K562 (cell line): ENCODE measurements at regions not wholly inside any gene's neighbourhood (a gene's known extent, or its start where the extent isn't known, plus 50 kb on each side); places are given as distances from the start of the nearest gene placed in this dataset.

Source experiments
- MLLT1 ChIP-seq, 2 experiments: fragments of 450-650 bp; IDR thresholded peaks; 2 replicates each; pipeline ENCODE4 v1.6.1; 2016
- RBBP5 ChIP-seq: fragments of 200-600 bp; sonication (generic); IDR thresholded peaks from 2 replicates; pipeline ENCODE4 v1.6.1; 2012; ENCODE audit warnings: borderline replicate concordance, mild to moderate bottlenecking, low read length, control low read depth, inconsistent platforms; ENCODE audit not compliant: insufficient read depth, poor library complexity, severe bottlenecking
- SAP30 ChIP-seq: fragments of 200-600 bp; sonication (generic); IDR thresholded peaks from 2 replicates; pipeline ENCODE4 v1.6.1; 2012; ENCODE audit warnings: borderline replicate concordance, low read depth, mild to moderate bottlenecking, moderate library complexity, low read length, control low read depth, inconsistent platforms; ENCODE audit not compliant: insufficient read depth, poor library complexity, severe bottlenecking
- ZNF449 ChIP-seq: fragments of 250-450 bp; sonication (Bioruptor Pico); IDR thresholded peaks from 2 replicates; pipeline ENCODE4 v1.8.0; 2022; ENCODE audit warnings: moderate library complexity, mild to moderate bottlenecking, inconsistent platforms
- TF ChIP-seq, protein P1 (sequence below): fragments of 450-650 bp; formaldehyde crosslinking; IDR thresholded peaks from 2 replicates; pipeline ENCODE4 v1.4.0; 2020; ENCODE audit warnings: mild to moderate bottlenecking, mixed read lengths
- TF ChIP-seq, protein P2 (sequence below): sonication (generic); formaldehyde crosslinking; IDR thresholded peaks from 2 replicates; pipeline ENCODE4 v1.5.0; 2020; ENCODE audit warnings: missing genetic modification reagents

- TF ChIP-seq MLLT1 (IDR thresholded peaks at IDR 0.05) (no peak), ZNF449 (CRISPR knock-in tag) (no peak), SAP30 (no peak), RBBP5 (no peak)
- TF ChIP-seq, protein P1, sequence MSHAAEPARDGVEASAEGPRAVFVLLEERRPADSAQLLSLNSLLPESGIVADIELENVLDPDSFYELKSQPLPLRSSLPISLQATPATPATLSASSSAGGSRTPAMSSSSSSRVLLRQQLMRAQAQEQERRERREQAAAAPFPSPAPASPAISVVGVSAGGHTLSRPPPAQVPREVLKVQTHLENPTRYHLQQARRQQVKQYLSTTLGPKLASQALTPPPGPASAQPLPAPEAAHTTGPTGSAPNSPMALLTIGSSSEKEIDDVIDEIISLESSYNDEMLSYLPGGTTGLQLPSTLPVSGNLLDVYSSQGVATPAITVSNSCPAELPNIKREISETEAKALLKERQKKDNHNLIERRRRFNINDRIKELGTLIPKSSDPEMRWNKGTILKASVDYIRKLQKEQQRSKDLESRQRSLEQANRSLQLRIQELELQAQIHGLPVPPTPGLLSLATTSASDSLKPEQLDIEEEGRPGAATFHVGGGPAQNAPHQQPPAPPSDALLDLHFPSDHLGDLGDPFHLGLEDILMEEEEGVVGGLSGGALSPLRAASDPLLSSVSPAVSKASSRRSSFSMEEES (CRISPR knock-in tag), result no peak
- TF ChIP-seq, protein P2, sequence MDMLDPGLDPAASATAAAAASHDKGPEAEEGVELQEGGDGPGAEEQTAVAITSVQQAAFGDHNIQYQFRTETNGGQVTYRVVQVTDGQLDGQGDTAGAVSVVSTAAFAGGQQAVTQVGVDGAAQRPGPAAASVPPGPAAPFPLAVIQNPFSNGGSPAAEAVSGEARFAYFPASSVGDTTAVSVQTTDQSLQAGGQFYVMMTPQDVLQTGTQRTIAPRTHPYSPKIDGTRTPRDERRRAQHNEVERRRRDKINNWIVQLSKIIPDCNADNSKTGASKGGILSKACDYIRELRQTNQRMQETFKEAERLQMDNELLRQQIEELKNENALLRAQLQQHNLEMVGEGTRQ (CRISPR knock-in tag), result no peak
- TF ChIP-seq, all 486 proteins: peak for 0
Measured at GRCh38 chr13:19268331-19268730, 86.7 kb upstream of the TUBA3C start (continued).
